ENCODE measurements at regions not wholly inside any gene's neighbourhood (a gene's known extent, or its start where the extent isn't known, plus 50 kb on each side); places are given as distances from the start of the nearest gene placed in this dataset.

DNA sequence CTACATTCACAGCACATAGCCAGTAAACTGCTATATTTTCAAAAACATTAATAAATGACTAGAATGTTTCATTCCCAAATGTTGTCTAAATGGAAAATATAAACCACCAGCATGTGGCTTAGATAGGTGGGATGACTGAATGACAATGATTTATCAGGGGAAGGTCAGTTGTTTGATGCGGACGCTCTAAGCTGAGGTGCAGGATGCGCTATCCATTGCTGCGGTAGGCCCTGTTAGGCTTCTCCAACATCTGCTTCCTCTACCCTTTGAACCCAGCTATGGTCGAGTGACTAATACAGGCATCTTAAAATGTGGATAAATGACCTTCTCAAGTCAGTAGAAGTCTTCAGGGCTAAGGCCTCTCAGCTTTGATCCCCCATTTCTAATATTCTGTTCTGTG lies 584.2 kb downstream of the CMPK2 start:
- no peak for TF ChIP-seq POLR2A (IDR thresholded peaks at IDR 0.05)
- TF ChIP-seq, protein P1, sequence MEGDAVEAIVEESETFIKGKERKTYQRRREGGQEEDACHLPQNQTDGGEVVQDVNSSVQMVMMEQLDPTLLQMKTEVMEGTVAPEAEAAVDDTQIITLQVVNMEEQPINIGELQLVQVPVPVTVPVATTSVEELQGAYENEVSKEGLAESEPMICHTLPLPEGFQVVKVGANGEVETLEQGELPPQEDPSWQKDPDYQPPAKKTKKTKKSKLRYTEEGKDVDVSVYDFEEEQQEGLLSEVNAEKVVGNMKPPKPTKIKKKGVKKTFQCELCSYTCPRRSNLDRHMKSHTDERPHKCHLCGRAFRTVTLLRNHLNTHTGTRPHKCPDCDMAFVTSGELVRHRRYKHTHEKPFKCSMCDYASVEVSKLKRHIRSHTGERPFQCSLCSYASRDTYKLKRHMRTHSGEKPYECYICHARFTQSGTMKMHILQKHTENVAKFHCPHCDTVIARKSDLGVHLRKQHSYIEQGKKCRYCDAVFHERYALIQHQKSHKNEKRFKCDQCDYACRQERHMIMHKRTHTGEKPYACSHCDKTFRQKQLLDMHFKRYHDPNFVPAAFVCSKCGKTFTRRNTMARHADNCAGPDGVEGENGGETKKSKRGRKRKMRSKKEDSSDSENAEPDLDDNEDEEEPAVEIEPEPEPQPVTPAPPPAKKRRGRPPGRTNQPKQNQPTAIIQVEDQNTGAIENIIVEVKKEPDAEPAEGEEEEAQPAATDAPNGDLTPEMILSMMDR (IDR thresholded peaks at IDR 0.05) = no peak

Measured in right lobe of liver (tissue), 4 donors.